WTC11 (cell line): ENCODE measurements at regions not wholly inside any gene's neighbourhood (a gene's known extent, or its start where the extent isn't known, plus 50 kb on each side); places are given as distances from the start of the nearest gene placed in this dataset.

Source experiments
- ATAC-seq: fragments of 200-7000 bp; cut with Tn5 transposase; 2 replicates; pipeline ENCODE4 v1.10.0; 2021; ENCODE audit warnings: mild to moderate bottlenecking, moderate library complexity
- CTCF ChIA-PET: fragments of 300-600 bp; sonication (Branson Sonifier 250); formaldehyde crosslinking; loops from one replicate; lab custom pipeline; 2021; ENCODE audit warnings: antibody characterized with exemption; lab: Charles Lee
- POLR2A ChIA-PET: fragments of 350-600 bp; sonication (Branson Sonifier 250); formaldehyde crosslinking; loops from one replicate; lab custom pipeline; 2021; ENCODE audit warnings: antibody characterized with exemption; lab: Charles Lee
- DNase-seq: peaks from one replicate; pipeline ENCODE4 v3.0.0; 2021; ENCODE audit warnings: low spot score
- H3K27ac Mint-ChIP-seq: 2 replicates; pipeline ENCODE4 v1.8.0; 2021; ENCODE audit warnings: mixed read lengths
- H3K27me3 Mint-ChIP-seq: 2 replicates; pipeline ENCODE4 v1.8.0; 2021; ENCODE audit warnings: low read depth, mild to moderate bottlenecking, moderate library complexity, mixed read lengths
- H3K36me3 Mint-ChIP-seq: 2 replicates; pipeline ENCODE4 v1.8.0; 2021; ENCODE audit warnings: mixed read lengths
- H3K4me1 Mint-ChIP-seq: 2 replicates; pipeline ENCODE4 v1.8.0; 2022; ENCODE audit warnings: mixed read lengths
- H3K4me3 Mint-ChIP-seq: 2 replicates; pipeline ENCODE4 v1.8.0; 2021; ENCODE audit warnings: mild to moderate bottlenecking, moderate library complexity, mixed read lengths
- H3K9me3 Mint-ChIP-seq: 2 replicates; pipeline ENCODE4 v1.8.0; 2021; ENCODE audit warnings: mixed read lengths
- CBFB ChIP-seq: sonication (generic); formaldehyde crosslinking; IDR thresholded peaks from 2 replicates; pipeline ENCODE4 v1.8.1; 2022; ENCODE audit warnings: mild to moderate bottlenecking, low read depth, missing genetic modification reagents
- CREM ChIP-seq: sonication (generic); formaldehyde crosslinking; IDR thresholded peaks from 2 replicates; pipeline ENCODE4 v1.8.1; 2022; ENCODE audit warnings: mild to moderate bottlenecking, missing genetic modification reagents, moderate library complexity
- FOXJ3 ChIP-seq: sonication (generic); formaldehyde crosslinking; IDR thresholded peaks from 2 replicates; pipeline ENCODE4 v1.9.0; 2021; ENCODE audit warnings: missing genetic modification reagents, mild to moderate bottlenecking, borderline replicate concordance
- GABPB1 ChIP-seq: sonication (generic); formaldehyde crosslinking; IDR thresholded peaks from 2 replicates; pipeline ENCODE4 v1.8.1; 2023; ENCODE audit warnings: mild to moderate bottlenecking, missing genetic modification reagents
- GRHL2 ChIP-seq: fragments of 250-450 bp; sonication (Bioruptor Pico); IDR thresholded peaks from 2 replicates; pipeline ENCODE4 v1.8.0; 2022; ENCODE audit warnings: mild to moderate bottlenecking, moderate library complexity; ENCODE audit not compliant: insufficient replicate concordance, severe bottlenecking
- NFATC4 ChIP-seq: fragments of 250-450 bp; sonication (Bioruptor Pico); IDR thresholded peaks from 2 replicates; pipeline ENCODE4 v1.9.0; 2021; ENCODE audit warnings: mild to moderate bottlenecking
- NFYB ChIP-seq: sonication (generic); formaldehyde crosslinking; conservative IDR thresholded peaks from 2 replicates; pipeline ENCODE4 v1.8.0; 2022; ENCODE audit warnings: low read depth, missing genetic modification reagents
- OVOL2 ChIP-seq: fragments of 250-450 bp; sonication (Bioruptor Pico); IDR thresholded peaks from 2 replicates; pipeline ENCODE4 v1.9.0; 2021; ENCODE audit warnings: mild to moderate bottlenecking, borderline replicate concordance
- TCF7 ChIP-seq: sonication (generic); formaldehyde crosslinking; IDR thresholded peaks from 2 replicates; pipeline ENCODE4 v1.8.0; 2022; ENCODE audit warnings: mild to moderate bottlenecking, low read depth, missing genetic modification reagents, moderate library complexity
- ZNF121 ChIP-seq: sonication (generic); formaldehyde crosslinking; IDR thresholded peaks from 2 replicates; pipeline ENCODE4 v1.8.0; 2023; ENCODE audit warnings: missing genetic modification reagents
- ZNF232 ChIP-seq: sonication (generic); formaldehyde crosslinking; IDR thresholded peaks from 2 replicates; pipeline ENCODE4 v1.8.0; 2022; ENCODE audit warnings: mild to moderate bottlenecking, missing genetic modification reagents
- ZNF263 ChIP-seq: sonication (generic); formaldehyde crosslinking; IDR thresholded peaks from 2 replicates; pipeline ENCODE4 v1.8.1; 2022; ENCODE audit warnings: low read depth, mild to moderate bottlenecking, moderate library complexity, missing genetic modification reagents
- ZNF416 ChIP-seq: fragments of 250-450 bp; sonication (Bioruptor Pico); IDR thresholded peaks from 2 replicates; pipeline ENCODE4 v1.9.0; 2021; ENCODE audit warnings: mild to moderate bottlenecking, inconsistent platforms
- ZNF423 ChIP-seq: fragments of 250-450 bp; sonication (Bioruptor Pico); IDR thresholded peaks from 2 replicates; pipeline ENCODE4 v2.1.2; 2022; ENCODE audit warnings: mild to moderate bottlenecking, moderate library complexity
- ZNF671 ChIP-seq: fragments of 250-450 bp; sonication (Bioruptor Pico); IDR thresholded peaks from 2 replicates; pipeline ENCODE4 v1.8.0; 2021; ENCODE audit warnings: mild to moderate bottlenecking
- TF ChIP-seq, protein P1 (sequence below): fragments of 250-450 bp; sonication (Bioruptor Pico); IDR thresholded peaks from 2 replicates; pipeline ENCODE4 v1.9.0; 2021; ENCODE audit warnings: mild to moderate bottlenecking
- TF ChIP-seq, protein P2 (sequence below): fragments of 250-450 bp; sonication (Bioruptor Pico); IDR thresholded peaks from 2 replicates; pipeline ENCODE4 v1.9.0; 2021; ENCODE audit warnings: moderate library complexity, mild to moderate bottlenecking, inconsistent platforms, borderline replicate concordance
- TF ChIP-seq, protein P3 (sequence below): fragments of 250-450 bp; sonication (Bioruptor Pico); IDR thresholded peaks from 2 replicates; pipeline ENCODE4 v1.9.0; 2021; ENCODE audit warnings: mild to moderate bottlenecking, borderline replicate concordance
- TF ChIP-seq, protein P4 (sequence below): sonication (generic); formaldehyde crosslinking; IDR thresholded peaks from 2 replicates; pipeline ENCODE4 v1.8.1; 2023; ENCODE audit warnings: mild to moderate bottlenecking, missing genetic modification reagents, moderate library complexity
- TF ChIP-seq, protein P5 (sequence below): sonication (generic); formaldehyde crosslinking; IDR thresholded peaks from 2 replicates; pipeline ENCODE4 v1.8.1; 2022; ENCODE audit warnings: mild to moderate bottlenecking, missing genetic modification reagents, moderate library complexity, borderline replicate concordance
- TF ChIP-seq, protein P6 (sequence below): sonication (generic); formaldehyde crosslinking; IDR thresholded peaks from 2 replicates; pipeline ENCODE4 v1.8.0; 2022; ENCODE audit warnings: mild to moderate bottlenecking, missing genetic modification reagents
- TF ChIP-seq, protein P7 (sequence below): sonication (generic); formaldehyde crosslinking; IDR thresholded peaks from 2 replicates; pipeline ENCODE4 v1.8.1; 2022; ENCODE audit warnings: low read depth, missing genetic modification reagents, borderline replicate concordance

DNA sequence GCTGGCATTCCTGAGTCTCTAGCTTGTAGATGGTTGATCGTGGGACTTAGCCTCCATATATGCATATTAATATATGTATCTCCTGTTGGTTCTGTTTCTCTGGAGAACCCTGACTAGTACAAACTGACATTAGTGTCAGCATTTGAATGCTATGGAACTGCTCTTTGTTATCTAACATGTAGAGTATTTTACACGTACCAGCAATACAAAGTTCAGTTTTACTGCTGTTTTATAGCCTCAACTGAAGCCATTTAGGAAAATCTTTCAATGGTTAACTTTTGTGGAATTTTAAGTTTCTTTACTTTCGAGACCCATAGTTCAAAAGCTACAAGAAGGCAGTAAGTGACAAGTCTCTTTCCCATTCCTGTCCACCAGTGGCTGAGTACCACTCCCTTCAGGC is 418.4 kb downstream of the NUP35 start:
- ChIA-PET POLR2A (no interaction called here), CTCF (no interaction called here)
- TF ChIP-seq, protein P1, sequence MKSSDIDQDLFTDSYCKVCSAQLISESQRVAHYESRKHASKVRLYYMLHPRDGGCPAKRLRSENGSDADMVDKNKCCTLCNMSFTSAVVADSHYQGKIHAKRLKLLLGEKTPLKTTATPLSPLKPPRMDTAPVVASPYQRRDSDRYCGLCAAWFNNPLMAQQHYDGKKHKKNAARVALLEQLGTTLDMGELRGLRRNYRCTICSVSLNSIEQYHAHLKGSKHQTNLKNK (CRISPR knock-in tag) = no peak
- TF ChIP-seq, protein P2, sequence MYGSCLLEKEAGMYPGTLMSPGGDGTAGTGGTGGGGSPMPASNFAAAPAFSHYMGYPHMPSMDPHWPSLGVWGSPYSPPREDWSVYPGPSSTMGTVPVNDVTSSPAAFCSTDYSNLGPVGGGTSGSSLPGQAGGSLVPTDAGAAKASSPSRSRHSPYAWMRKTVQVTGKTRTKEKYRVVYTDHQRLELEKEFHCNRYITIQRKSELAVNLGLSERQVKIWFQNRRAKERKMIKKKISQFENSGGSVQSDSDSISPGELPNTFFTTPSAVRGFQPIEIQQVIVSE (CRISPR knock-in tag) = no peak
- TF ChIP-seq ZNF232 (CRISPR knock-in tag) (no peak), ZNF263 (no peak), TCF7 (CRISPR knock-in tag) (no peak), ZNF121 (no peak), ZNF671 (CRISPR knock-in tag) (no peak), GRHL2 (no peak)
- TF ChIP-seq, protein P3, sequence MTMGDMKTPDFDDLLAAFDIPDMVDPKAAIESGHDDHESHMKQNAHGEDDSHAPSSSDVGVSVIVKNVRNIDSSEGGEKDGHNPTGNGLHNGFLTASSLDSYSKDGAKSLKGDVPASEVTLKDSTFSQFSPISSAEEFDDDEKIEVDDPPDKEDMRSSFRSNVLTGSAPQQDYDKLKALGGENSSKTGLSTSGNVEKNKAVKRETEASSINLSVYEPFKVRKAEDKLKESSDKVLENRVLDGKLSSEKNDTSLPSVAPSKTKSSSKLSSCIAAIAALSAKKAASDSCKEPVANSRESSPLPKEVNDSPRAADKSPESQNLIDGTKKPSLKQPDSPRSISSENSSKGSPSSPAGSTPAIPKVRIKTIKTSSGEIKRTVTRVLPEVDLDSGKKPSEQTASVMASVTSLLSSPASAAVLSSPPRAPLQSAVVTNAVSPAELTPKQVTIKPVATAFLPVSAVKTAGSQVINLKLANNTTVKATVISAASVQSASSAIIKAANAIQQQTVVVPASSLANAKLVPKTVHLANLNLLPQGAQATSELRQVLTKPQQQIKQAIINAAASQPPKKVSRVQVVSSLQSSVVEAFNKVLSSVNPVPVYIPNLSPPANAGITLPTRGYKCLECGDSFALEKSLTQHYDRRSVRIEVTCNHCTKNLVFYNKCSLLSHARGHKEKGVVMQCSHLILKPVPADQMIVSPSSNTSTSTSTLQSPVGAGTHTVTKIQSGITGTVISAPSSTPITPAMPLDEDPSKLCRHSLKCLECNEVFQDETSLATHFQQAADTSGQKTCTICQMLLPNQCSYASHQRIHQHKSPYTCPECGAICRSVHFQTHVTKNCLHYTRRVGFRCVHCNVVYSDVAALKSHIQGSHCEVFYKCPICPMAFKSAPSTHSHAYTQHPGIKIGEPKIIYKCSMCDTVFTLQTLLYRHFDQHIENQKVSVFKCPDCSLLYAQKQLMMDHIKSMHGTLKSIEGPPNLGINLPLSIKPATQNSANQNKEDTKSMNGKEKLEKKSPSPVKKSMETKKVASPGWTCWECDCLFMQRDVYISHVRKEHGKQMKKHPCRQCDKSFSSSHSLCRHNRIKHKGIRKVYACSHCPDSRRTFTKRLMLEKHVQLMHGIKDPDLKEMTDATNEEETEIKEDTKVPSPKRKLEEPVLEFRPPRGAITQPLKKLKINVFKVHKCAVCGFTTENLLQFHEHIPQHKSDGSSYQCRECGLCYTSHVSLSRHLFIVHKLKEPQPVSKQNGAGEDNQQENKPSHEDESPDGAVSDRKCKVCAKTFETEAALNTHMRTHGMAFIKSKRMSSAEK (CRISPR knock-in tag) = no peak
- TF ChIP-seq, protein P4, sequence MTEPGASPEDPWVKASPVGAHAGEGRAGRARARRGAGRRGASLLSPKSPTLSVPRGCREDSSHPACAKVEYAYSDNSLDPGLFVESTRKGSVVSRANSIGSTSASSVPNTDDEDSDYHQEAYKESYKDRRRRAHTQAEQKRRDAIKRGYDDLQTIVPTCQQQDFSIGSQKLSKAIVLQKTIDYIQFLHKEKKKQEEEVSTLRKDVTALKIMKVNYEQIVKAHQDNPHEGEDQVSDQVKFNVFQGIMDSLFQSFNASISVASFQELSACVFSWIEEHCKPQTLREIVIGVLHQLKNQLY = no peak
- no peak for ATAC-seq
- Mint-ChIP-seq H3K27ac (no peak overlapping the region), H3K4me1 (peaks cover 32% of the 10 kb centered on the region), H3K27me3 (no peaks in the 10 kb centered on the region; the same call in 1 of the 2 replicates), H3K36me3 (peaks cover 30% of the 10 kb centered on the region), H3K4me3 (no peak overlapping the region), H3K9me3 (peaks cover 37% of the 10 kb centered on the region)
- DNase-seq = no peak

DNA sequence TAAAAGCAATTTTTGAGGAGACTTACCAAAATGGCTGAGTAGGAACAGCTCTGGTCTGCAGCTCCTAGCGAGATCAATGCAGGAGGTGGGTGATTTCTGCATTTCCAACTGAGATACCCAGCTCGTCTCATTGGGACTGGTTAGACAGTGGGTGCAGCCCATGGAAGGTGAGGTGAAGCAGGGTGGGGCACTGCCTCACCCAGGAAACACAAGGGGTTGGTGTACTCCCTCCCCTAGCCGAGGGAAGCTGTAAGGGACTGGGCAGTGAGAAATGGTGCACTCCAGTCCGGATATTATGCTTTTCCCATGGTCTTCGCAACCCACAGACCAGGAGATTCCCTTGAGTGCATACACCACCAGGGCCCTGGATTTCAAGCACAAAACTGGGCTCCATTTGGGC is 419.0 kb downstream of the NUP35 start:
- Mint-ChIP-seq H3K4me3 (no peak overlapping the region), H3K36me3 (peaks cover 33% of the 10 kb centered on the region), H3K4me1 (peaks cover 26% of the 10 kb centered on the region), H3K27ac (no peak overlapping the region), H3K27me3 (no peaks in the 10 kb centered on the region; the same call in 1 of the 2 replicates), H3K9me3 (peaks cover 40% of the 10 kb centered on the region)
- ATAC-seq = no peak
- POLR2A ChIA-PET = no interaction called here
- no peak for DNase-seq
- CTCF ChIA-PET = interaction anchor here (1.1 kb wide), 1 partner anchor 295 kb away, joined by 3 read pairs; no protein-coding TSS in a partner anchor
- TF ChIP-seq, protein P5, sequence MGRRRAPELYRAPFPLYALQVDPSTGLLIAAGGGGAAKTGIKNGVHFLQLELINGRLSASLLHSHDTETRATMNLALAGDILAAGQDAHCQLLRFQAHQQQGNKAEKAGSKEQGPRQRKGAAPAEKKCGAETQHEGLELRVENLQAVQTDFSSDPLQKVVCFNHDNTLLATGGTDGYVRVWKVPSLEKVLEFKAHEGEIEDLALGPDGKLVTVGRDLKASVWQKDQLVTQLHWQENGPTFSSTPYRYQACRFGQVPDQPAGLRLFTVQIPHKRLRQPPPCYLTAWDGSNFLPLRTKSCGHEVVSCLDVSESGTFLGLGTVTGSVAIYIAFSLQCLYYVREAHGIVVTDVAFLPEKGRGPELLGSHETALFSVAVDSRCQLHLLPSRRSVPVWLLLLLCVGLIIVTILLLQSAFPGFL (CRISPR knock-in tag) = no peak
- TF ChIP-seq ZNF416 (no peak), CREM (CRISPR knock-in tag) (no peak), FOXJ3 (CRISPR knock-in tag) (no peak), OVOL2 (CRISPR knock-in tag) (no peak), NFATC4 (no peak), GABPB1 (CRISPR knock-in tag) (no peak), CBFB (CRISPR knock-in tag) (no peak), NFYB (CRISPR knock-in tag) (no peak), ZNF423 (CRISPR knock-in tag) (no peak)
- TF ChIP-seq, protein P6, sequence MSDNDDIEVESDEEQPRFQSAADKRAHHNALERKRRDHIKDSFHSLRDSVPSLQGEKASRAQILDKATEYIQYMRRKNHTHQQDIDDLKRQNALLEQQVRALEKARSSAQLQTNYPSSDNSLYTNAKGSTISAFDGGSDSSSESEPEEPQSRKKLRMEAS (CRISPR knock-in tag) = no peak
- TF ChIP-seq, protein P7, sequence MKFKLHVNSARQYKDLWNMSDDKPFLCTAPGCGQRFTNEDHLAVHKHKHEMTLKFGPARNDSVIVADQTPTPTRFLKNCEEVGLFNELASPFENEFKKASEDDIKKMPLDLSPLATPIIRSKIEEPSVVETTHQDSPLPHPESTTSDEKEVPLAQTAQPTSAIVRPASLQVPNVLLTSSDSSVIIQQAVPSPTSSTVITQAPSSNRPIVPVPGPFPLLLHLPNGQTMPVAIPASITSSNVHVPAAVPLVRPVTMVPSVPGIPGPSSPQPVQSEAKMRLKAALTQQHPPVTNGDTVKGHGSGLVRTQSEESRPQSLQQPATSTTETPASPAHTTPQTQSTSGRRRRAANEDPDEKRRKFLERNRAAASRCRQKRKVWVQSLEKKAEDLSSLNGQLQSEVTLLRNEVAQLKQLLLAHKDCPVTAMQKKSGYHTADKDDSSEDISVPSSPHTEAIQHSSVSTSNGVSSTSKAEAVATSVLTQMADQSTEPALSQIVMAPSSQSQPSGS (CRISPR knock-in tag) = no peak
- TF ChIP-seq, all 79 proteins: peak for 0
